ENCODE measurements at regions not wholly inside any gene's neighbourhood (a gene's known extent, or its start where the extent isn't known, plus 50 kb on each side); places are given as distances from the start of the nearest gene placed in this dataset.
"Not testable (repeated sequence)": the region's sequence is repeated elsewhere in the genome, so short reads cannot be mapped to it uniquely, and the experiment has no call there.

GRCh38 chr6:105875974-105876640, 210.0 kb upstream of the PRDM1 start:
- DNase-seq = no peak

DNA sequence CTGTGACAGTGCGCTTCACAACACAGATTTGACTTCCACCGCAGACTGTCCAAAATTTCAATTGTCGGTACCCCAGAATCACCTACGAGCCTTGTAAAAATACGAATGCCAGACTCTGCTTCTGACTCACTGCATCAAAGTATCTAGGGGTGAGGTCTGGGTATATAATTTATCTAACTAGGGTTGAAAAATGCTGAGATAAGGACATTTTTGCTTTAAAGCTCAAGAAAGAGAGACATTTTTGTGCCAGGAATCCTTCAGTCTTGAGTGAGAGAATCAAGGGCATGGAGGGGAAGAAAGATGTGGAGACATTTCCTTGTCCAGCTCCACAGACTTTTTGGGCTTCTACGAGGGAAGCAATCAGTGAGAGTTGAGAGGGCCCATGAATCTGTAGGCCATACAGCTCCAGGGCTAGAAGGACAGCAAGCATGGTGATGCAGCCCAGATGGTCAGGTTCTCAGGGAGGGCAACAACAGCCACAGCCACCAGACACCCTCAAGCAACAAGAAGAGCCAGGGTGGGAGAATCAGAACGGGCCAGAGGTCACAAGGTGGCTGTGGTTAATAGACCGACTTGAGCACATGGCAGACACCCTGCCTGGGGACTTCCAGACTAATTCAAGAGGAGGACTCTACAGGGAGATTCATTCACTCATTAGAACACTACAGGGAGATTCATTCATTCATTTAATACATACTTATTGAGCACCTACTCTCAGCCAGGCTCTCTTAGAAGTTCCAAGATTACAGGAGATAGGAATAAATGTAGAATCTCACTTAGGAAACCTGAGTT, 211.1 kb upstream of the PRDM1 start:
- DNase-seq = no peak

DNA sequence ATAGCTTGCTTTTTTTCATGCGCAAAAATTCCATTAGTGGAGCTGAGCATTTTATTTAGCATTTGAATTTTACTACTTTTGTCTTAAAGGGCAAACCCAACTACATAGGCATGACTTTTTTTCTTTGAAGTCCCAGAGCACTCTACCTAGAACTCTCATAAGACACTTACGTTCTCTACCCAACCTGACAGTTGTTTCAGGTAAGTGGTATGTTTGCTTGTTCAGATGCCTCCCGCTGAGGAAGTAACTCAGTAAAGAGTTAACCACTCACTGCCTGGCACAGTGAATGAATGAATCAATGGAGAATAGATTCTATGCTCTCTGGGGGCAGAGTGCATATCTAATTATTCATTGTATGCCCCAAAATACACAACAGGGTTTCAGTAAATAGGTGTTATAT, 212.3 kb upstream of the PRDM1 start:
- no peak for DNase-seq

- no peak for DNase-seq
Observed at GRCh38 chr6:105873211-105873704, 212.9 kb upstream of the PRDM1 start.

DNA sequence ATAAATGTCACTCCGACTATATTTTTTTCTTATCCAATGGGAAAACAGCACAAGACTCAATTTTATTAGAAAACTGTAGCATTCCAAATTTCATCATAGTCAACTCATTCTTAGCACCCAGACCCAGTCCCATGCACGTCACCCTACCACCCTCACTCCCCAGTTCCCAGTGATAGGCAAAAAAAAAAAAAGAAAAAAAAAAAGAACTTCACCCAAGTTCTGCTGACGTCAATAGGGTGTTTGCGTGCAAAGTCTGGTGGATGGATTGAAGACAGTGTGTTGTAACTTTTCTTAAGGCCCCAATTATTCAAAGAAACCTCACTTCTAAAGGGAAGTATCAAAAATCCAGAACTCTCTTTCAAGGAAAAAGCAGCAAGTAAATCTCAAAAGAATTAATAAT, 213.9 kb upstream of the PRDM1 start:
- peak; percentile 92 to 93 for DNase-seq

- DNase-seq = no peak
Observed at GRCh38 chr6:105871542-105871941, 214.6 kb upstream of the PRDM1 start.

- DNase-seq = peak; percentile 45 to 65
Observed at GRCh38 chr6:105869835-105870440, 216.2 kb upstream of the PRDM1 start.

- DNase-seq = no peak
Observed at GRCh38 chr6:105868823-105869460, 217.2 kb upstream of the PRDM1 start.

DNA sequence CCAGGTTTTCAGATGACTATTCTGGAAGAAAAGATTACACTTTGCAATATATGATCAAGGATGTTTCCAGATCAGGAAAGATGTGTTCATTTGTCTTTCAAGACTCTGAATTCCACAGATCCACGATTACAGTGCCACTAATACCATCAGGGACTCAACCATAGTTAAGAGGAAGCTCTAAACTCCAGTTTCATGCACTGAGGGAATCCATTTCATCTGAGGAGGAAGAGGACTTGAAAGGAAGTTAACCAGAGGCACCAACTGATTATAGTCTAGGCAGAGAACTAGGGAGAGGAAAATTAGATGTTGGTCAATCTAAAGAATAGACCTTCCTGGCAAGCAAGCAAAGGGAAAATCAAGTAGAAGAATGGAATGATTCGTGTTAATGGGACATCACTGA, 218.3 kb upstream of the PRDM1 start:
- peak; percentile 46 to 52 for DNase-seq

DNA sequence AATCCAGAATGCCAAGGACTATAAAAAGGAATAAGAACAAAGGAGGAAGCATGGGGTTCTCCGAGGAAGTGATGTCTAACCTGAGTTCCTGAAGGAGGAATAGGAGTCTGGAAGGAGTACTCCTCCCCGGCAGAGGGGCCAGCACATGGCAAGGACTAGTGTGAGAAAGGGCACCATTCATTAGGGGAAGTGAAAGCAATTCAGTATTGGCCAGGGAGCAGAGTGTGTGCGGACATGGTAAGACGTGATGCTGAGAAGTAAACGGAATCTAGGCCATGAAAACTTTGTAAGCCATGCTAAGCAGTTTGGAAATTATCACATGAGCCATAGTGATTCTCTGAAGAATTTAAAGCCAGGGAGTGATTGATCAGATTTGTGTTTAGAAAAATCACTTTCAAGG, 218.9 kb upstream of the PRDM1 start:
- peak; percentile 57 to 58 for DNase-seq

- DNase-seq = peak in 1 of 2 donors; percentile 18
Observed at GRCh38 chr6:105862936-105863607, 223.1 kb upstream of the PRDM1 start.

GRCh38 chr6:105860927-105861326, 225.2 kb upstream of the PRDM1 start:
- not testable (repeated sequence) for DNase-seq

DNA sequence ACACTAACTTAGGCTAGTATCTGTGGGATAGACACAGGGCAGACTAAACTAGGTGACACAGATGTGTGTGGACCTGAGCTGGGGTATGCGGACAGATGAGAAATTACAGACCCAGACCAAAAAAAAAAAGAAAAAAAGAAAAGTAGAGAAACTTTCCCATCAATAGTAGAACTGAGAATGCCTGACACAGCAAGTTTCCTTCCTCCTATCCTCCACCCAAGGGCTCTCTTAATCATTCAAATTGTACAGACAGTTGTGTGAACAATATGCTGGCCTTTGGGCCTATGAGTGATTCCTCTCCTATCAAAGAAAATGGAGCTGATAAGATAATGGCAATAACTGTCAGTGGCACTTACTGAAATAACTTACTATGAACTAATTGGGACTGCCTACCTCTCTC, 226.7 kb upstream of the PRDM1 start:
- DNase-seq = no peak

GRCh38 chr6:105858639-105859038, 227.5 kb upstream of the PRDM1 start:
- not testable (repeated sequence) for DNase-seq

- DNase-seq = no peak
Observed at GRCh38 chr6:105855433-105855832, 230.7 kb upstream of the PRDM1 start.

DNA sequence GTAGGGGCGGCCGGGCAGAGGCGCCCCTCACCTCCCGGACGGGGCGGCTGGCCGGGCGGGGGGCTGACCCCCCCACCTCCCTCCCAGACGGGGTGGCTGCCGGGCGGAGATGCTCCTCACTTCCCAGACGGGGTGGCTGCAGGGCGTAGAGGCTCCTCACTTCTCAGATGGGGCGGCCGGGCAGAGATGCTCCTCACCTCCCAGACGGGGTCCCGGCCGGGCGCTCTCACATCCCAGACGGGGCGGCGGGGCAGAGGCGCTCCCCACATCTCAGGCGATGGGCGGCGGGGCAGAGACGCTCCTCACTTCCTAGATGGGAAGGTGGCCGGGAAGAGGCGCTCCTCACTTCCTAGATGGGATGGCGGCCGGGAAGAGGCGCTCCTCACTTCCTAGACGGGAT, 232.2 kb upstream of the PRDM1 start:
- DNase-seq = not testable (repeated sequence)

DNA sequence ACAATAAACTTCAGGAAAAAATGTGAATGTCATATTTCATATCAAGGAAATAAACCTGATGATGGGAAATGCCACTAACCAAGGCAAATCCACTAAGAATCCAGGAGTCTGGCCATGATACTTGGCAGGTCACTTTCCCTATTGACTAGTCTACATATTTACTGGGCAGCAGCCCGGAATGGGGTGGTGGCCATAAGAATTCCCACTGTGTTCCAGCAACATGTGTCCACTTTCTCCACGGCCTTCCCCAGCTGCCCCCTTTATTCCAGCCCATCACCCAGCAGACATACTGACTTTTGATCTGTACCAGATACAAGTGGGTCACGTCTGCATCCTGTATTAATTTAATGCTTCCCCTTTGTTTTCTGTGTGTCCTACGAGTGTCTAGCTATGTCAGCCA, 234.5 kb upstream of the PRDM1 start:
- DNase-seq = no peak

DNA sequence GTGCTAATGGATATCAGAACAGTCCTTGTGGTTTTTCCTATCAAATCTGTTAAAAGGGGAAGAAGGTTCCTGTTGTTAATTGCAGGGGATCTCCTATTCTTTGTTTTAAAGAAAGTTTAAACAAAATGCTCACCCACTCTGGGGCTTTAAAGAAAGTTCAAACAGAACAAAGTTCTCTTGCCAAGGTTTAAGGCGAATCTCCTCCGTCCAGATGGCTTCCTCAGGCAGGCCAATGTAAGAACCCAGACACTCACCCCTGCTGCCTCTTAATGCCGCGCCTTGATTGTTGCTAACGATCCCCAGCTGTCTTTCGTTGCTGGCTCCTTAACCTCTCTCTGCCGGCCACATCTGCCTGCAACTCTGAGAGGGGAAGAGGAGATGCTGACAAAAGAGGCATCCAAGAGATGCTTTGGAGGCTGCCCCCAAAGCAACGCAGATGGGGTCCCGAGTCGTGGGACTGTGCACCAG, 235.0 kb upstream of the PRDM1 start:
- no peak for DNase-seq

DNA sequence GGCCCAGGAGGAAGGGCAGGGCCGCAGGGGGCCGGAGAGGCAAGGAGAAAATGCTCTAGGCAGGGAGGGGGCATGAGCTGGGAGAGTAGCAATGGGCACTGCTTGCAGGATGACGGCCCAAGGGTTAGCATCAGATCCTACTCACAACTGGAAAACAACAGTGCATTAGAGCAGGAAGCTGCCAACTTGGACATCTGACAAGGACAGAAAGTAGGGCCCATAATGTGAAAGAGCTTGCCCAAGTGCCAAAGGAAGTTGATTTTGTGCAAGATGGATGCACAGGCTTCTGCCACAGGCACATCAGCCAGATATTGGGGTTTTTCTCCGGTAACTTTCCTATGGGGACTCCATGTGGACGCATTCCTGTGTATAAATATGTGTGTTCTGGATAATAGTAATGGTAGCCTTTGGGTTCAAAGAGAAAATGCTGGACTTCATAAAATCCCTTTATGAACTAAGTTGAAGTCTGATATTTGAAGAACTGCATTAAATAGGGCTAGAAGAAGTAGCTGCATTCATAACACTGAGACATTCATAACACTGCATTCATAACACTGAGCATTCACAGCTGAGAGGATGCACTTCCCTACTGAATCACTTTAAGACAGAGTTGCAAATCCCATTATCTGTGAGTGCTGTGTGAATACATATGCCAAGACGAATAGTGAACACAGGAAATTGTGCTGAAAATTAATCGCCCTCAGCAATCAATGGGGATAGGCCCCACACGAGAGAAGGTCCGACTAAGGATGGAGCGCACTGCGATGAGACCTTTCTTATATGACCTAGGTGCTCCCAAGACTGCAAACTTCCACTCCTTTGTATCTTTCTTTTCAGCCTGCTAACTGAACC, 235.6 kb upstream of the PRDM1 start:
- no peak for DNase-seq

DNA sequence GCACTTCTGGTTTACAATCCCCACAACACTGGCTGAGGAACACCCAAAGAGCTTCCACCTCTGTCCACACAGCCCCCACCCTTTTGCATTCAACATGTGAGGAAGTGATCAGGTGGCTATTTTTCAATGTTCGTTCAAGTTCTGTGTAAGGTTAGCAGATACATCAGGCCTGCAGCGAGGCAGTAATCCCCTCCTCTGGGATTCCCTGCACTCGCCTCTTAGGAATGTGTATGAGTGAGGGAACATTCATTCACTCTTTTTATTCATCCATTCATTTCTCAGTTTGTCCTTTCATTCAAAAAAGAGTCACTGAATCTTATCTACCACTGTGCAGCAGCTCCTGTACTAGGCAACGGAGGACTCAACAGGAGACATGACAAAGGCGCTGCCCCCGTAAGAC, 236.4 kb upstream of the PRDM1 start:
- no peak for DNase-seq

- DNase-seq = no peak
Observed at GRCh38 chr6:105847433-105847832, 238.7 kb upstream of the PRDM1 start.
